CD4-positive, alpha-beta memory T cell (primary cell): ENCODE measurements at regions not wholly inside any gene's neighbourhood (a gene's known extent, or its start where the extent isn't known, plus 50 kb on each side); places are given as distances from the start of the nearest gene placed in this dataset.
"Not testable (repeated sequence)": the region's sequence is repeated elsewhere in the genome, so short reads cannot be mapped to it uniquely, and the experiment has no call there.

Experiments used
- CTCF ChIA-PET: fragments of 350-600 bp; sonication (Branson Sonifier 250); formaldehyde crosslinking; loops from one replicate; lab custom pipeline; 2021; ENCODE audit warnings: inconsistent platforms; ENCODE audit not compliant: partially characterized antibody; lab: Charles Lee
- POLR2A ChIA-PET: fragments of 350-600 bp; sonication (Branson Sonifier 250); formaldehyde crosslinking; loops from one replicate; lab custom pipeline; 2021; ENCODE audit not compliant: partially characterized antibody; lab: Charles Lee
- DNase-seq, 5 donors: peaks; one replicate each; pipeline versions ENCODE4 v3.0.0 to v3.0.0-alpha.2; 2020 to 2022; ENCODE audit warnings: mixed read lengths in 1 of 5
- H3K27ac ChIP-seq: one replicate; pipeline ENCODE4 v1.7.0; 2013; ENCODE audit warnings: low read depth, low read length
- H3K27me3 ChIP-seq: 2 replicates; pipeline ENCODE4 v1.7.0; 2013; ENCODE audit warnings: mild to moderate bottlenecking, low read length, moderate library complexity; ENCODE audit not compliant: insufficient read depth
- H3K36me3 ChIP-seq: 2 replicates; pipeline ENCODE4 v1.7.0; 2013; ENCODE audit warnings: mild to moderate bottlenecking, low read length, moderate library complexity; ENCODE audit not compliant: insufficient read depth
- H3K4me1 ChIP-seq: 2 replicates; pipeline ENCODE4 v1.7.0; 2013; ENCODE audit warnings: mild to moderate bottlenecking, low read length, moderate library complexity; ENCODE audit not compliant: insufficient read depth
- H3K4me3 ChIP-seq, 2 donors: one replicate each; pipeline ENCODE4 v1.7.0; 2013; ENCODE audit warnings: low read length in 2 of 2, mild to moderate bottlenecking in 1 of 2
- H3K9me3 ChIP-seq, 2 donors: one replicate each; pipeline ENCODE4 v1.7.0; 2013; ENCODE audit warnings: low read length in 2 of 2, control low read depth in 1 of 2; ENCODE audit not compliant: control insufficient read depth in 1 of 2
- H3K27ac Mint-ChIP-seq, 7 donors: one replicate each; pipeline ENCODE4 v1.8.0; 2020 to 2021; ENCODE audit warnings: mixed read lengths in 7 of 7, mild to moderate bottlenecking in 6 of 7, inconsistent platforms in 3 of 7, moderate library complexity in 3 of 7
- H3K27me3 Mint-ChIP-seq, 2 donors: one replicate each; pipeline ENCODE4 v1.8.0; 2020 to 2021; ENCODE audit warnings: mixed read lengths in 2 of 2
- H3K36me3 Mint-ChIP-seq, 2 donors: one replicate each; pipeline ENCODE4 v1.8.0; 2020 to 2021; ENCODE audit warnings: mixed read lengths in 2 of 2, inconsistent platforms in 1 of 2, mild to moderate bottlenecking in 1 of 2
- H3K4me1 Mint-ChIP-seq, 4 donors: one replicate each; pipeline ENCODE4 v1.8.0; 2020 to 2021; ENCODE audit warnings: mixed read lengths in 4 of 4, mild to moderate bottlenecking in 1 of 4
- H3K4me3 Mint-ChIP-seq, 8 donors: one replicate each; pipeline ENCODE4 v1.8.0; 2020 to 2021; ENCODE audit warnings: mixed read lengths in 8 of 8, mild to moderate bottlenecking in 7 of 8, moderate library complexity in 6 of 8, inconsistent platforms in 3 of 8
- H3K9me3 Mint-ChIP-seq, 8 donors: one replicate each; pipeline ENCODE4 v1.8.0; 2020 to 2021; ENCODE audit warnings: mixed read lengths in 8 of 8, mild to moderate bottlenecking in 5 of 8, inconsistent platforms in 3 of 8, moderate library complexity in 1 of 8
- intact Hi-C: fragments of 100-400 bp; cut with micrococcal nuclease; formaldehyde crosslinking; loops from one replicate; pipeline ENCODE4 v1.15.1; 2023

DNA sequence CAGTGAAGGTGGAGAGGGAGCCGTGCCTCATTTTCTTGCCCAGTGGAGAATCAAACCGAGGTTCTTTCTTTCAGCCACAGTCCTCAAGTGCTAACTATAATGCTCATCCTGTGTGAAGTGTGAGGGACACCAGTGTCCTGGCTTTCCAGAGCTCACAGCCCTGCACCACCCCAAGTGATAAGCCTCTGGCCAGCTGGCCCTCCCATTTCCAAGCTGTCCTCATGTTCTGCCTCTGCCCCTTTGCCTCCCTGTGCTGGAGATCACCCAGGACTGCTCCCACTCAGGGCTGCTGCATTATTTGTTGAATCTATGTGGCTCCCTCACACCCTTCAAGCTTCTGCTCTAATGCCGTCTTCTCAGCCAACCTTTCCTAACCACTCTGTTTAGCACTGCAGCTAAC lies 224.5 kb upstream of the TUT7 start:
- POLR2A ChIA-PET, result no interaction called here
- H3K4me1 ChIP-seq, result no peaks in the 10 kb centered on the region

DNA sequence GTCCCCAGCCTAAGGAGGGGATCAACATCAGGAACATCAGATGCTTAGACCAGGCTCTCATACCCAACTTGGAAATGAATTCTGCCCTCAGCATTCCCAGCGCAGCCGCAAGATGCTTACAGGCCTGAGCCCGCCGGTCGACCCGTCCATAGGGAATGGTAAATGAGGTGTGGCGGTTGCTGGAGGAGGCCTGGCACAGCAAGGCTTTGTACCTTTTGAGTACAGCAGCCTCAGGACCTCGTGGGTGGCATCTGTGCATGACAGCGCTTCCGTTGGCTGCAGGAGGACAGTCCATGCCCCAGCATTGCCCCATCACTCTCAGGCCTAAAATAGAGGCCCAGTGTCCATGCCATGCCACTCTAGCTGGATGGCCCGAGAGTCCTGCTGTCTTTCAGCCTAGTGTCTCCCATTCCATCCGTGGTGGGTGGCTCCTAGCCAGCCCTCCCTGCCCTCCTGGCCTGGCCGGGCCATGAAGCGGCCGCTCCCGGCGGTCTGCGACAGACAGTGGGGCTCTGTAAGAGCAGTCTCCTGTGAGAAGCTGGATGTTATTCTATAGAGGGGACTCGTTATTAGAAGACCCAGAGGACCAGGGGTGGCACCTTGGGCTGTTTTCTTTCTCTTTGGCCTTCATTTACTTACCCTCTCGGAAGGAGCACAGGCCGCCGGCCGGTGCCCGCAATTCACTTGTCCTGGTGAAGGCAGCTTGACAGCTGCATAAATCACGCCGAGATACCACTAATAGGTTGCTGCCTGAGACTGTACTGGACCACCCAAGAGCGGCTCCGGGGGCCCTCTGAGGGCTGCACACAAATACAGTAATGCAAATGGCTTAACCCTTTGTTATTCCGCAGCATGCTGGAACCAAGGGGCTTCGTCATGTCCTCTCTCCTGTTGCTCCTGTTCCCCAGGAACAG lies 223.5 kb upstream of the TUT7 start:
- ChIA-PET POLR2A (no interaction called here), CTCF (no interaction called here)
- Mint-ChIP-seq H3K4me3 (no peak overlapping the region), H3K36me3 (no peaks in the 10 kb centered on the region), H3K4me1 (no peaks in the 10 kb centered on the region), H3K27ac (no peak overlapping the region), H3K9me3 (peaks cover 0 to 5% (median 0%) of the 10 kb centered on the region in 8 donors), H3K27me3 (peaks cover 1 to 6% of the 10 kb centered on the region in 2 donors)
- DNase-seq, result no peak
- no peaks in the 10 kb centered on the region for H3K27me3 ChIP-seq
- H3K27ac ChIP-seq, result no peak overlapping the region
- H3K9me3 ChIP-seq, result no peaks in the 10 kb centered on the region
- H3K4me3 ChIP-seq, result no peak overlapping the region
- intact Hi-C loops, result no loop called here
- H3K4me1 ChIP-seq, result no peaks in the 10 kb centered on the region
- H3K36me3 ChIP-seq, result no peaks in the 10 kb centered on the region

More for the DNA sequence above, 224.5 kb upstream of the TUT7 start:
- no peak overlapping the region for H3K27ac Mint-ChIP-seq
- H3K27me3 ChIP-seq, result no peaks in the 10 kb centered on the region
- no peak overlapping the region for H3K4me3 ChIP-seq
- CTCF ChIA-PET, result no interaction called here
- H3K36me3 ChIP-seq, result no peaks in the 10 kb centered on the region
- H3K27me3 Mint-ChIP-seq, result peaks cover 2 to 4% of the 10 kb centered on the region in 2 donors
- H3K4me3 Mint-ChIP-seq, result peak overlapping the region in 1 of 8 donors; percentile 2
- peaks cover 0 to 7% (median 0%) of the 10 kb centered on the region in 8 donors for H3K9me3 Mint-ChIP-seq
- no peak for DNase-seq
- no peak overlapping the region for H3K27ac ChIP-seq
- no peaks in the 10 kb centered on the region for H3K9me3 ChIP-seq
- no peaks in the 10 kb centered on the region for H3K4me1 Mint-ChIP-seq
- H3K36me3 Mint-ChIP-seq, result no peaks in the 10 kb centered on the region
- intact Hi-C loops, result no loop called here

DNA sequence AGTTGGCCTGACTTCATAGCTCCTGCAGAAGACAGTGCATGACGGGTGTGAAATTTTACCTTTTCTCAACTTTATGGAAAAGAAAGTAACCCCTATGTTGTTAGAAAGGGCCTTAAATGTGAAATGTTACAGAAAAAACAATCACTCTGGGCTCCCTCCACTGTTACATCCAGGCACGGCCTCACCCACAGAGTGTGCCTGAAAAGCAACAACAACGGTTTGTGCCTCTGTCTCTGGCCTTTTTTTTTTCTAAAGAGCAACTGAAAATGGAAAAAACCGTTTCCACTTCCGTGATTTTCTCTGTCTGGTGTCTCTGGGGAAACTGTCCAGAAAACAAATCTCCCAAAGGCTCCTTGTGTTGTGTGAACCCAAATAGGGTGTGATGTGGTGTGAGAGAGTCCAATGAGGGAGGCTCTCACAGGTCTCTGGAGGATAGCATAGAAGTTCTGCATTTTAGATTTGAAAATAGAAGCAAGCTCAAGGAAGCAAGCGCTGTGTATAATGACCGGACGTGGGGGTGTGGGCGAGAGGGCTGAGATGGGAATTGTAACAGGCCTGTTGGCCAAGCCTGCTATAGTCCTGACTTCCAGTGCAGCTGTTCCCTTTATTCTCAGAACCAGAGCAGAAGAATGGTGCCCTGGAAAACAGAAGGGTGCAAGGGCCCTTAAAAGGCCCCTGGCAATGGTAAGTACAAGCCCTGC lies 221.8 kb upstream of the TUT7 start:
- Histone ChIP-seq H3K4me1 (no peaks in the 10 kb centered on the region), H3K27ac (no peak overlapping the region), H3K36me3 (no peaks in the 10 kb centered on the region), H3K4me3 (no peak overlapping the region), H3K9me3 (no peaks in the 10 kb centered on the region), H3K27me3 (no peaks in the 10 kb centered on the region)
- intact Hi-C loops, result no loop called here
- no peak for DNase-seq
- H3K4me3 Mint-ChIP-seq, result peak overlapping the region in 1 of 8 donors; percentile 36
- peaks cover 0 to 5% (median 0%) of the 10 kb centered on the region in 8 donors for H3K9me3 Mint-ChIP-seq
- peaks cover 0 to 3% of the 10 kb centered on the region in 2 donors for H3K27me3 Mint-ChIP-seq
- H3K36me3 Mint-ChIP-seq, result no peaks in the 10 kb centered on the region
- H3K27ac Mint-ChIP-seq, result no peak overlapping the region
- POLR2A ChIA-PET, result no interaction called here
- H3K4me1 Mint-ChIP-seq, result no peaks in the 10 kb centered on the region
- CTCF ChIA-PET, result no interaction called here

DNA sequence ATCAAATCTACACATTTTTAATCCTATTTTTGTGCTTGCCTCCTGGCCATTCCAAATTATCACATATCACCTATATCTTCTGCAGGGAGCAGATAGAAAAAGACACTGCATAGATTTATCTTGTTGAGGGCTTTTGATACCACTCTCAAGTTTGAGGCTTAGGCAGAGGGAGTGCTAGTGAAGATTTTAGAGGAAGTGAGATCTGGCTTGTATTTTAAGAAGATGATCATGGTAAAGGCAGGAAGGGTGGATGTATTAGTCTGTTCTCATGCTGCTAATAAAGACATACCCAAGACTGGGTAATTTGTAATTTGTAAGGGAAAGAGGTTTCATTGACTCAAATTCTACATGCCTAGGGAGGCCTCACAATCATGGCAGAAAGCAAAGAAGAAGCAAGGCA lies 220.9 kb upstream of the TUT7 start:
- Histone ChIP-seq H3K4me3 (no peak overlapping the region), H3K9me3 (no peaks in the 10 kb centered on the region), H3K36me3 (no peaks in the 10 kb centered on the region), H3K27me3 (no peaks in the 10 kb centered on the region), H3K27ac (no peak overlapping the region), H3K4me1 (no peaks in the 10 kb centered on the region)
- H3K4me1 Mint-ChIP-seq, result no peaks in the 10 kb centered on the region
- peaks cover 0 to 5% (median 0%) of the 10 kb centered on the region in 8 donors for H3K9me3 Mint-ChIP-seq
- no peak overlapping the region for H3K27ac Mint-ChIP-seq
- no peak for DNase-seq
- POLR2A ChIA-PET, result no interaction called here
- no peak overlapping the region for H3K4me3 Mint-ChIP-seq
- H3K27me3 Mint-ChIP-seq, result peaks cover 0 to 3% of the 10 kb centered on the region in 2 donors
- no peaks in the 10 kb centered on the region for H3K36me3 Mint-ChIP-seq
- intact Hi-C loops, result no loop called here
- CTCF ChIA-PET, result no interaction called here

DNA sequence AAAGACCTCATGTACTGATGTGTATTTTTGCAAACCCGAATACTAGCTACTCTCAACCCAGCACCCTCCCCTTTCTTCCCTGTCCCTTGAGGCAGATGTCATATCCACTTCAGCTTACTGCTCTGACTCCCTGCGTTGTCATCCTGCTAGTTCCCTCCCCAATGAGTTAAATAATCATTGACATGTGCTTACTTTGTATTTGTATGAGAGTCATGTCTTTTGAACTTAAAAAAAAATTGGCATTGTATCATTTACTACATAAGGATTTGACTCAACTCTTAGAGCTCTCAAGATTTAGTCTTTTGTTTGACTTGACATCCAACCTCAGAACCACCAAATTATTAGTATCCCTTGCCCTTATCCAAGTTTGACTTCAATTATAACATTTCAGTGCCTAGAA lies 219.7 kb upstream of the TUT7 start:
- H3K27me3 ChIP-seq, result no peaks in the 10 kb centered on the region
- peaks cover 0 to 8% (median 0%) of the 10 kb centered on the region in 8 donors for H3K9me3 Mint-ChIP-seq
- H3K27ac Mint-ChIP-seq, result no peak overlapping the region
- no peak overlapping the region for H3K27ac ChIP-seq
- DNase-seq, result no peak
- CTCF ChIA-PET, result interaction anchor here (0.8 kb wide), 1 partner anchor 10 kb away, joined by 3 read pairs; no protein-coding TSS in a partner anchor
- peaks cover 0 to 2% of the 10 kb centered on the region in 2 donors for H3K27me3 Mint-ChIP-seq
- no peaks in the 10 kb centered on the region for H3K4me1 Mint-ChIP-seq
- no peaks in the 10 kb centered on the region for H3K9me3 ChIP-seq
- no peaks in the 10 kb centered on the region for H3K4me1 ChIP-seq
- H3K4me3 Mint-ChIP-seq, result no peak overlapping the region
- no peaks in the 10 kb centered on the region for H3K36me3 ChIP-seq
- POLR2A ChIA-PET, result no interaction called here
- H3K36me3 Mint-ChIP-seq, result no peaks in the 10 kb centered on the region
- no peak overlapping the region for H3K4me3 ChIP-seq
- intact Hi-C loops, result no loop called here

DNA sequence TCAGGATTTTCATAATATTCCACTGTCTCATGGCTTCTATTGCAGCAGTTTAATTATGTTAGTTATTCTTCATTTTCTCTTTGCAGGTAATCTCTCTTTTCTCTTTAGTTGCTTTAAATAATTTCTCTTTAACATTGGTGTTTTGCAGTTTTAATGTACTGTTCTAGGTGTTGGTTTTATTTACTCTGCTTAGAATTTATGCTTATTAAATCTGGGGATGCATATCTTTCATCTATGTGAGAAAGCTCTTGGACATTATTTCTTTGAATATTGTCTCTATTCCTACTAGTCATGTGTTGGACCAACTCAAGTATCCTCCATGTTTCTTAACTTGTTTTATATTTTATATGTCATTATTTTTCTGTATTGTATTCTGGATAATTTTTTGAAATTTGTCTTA lies 218.7 kb upstream of the TUT7 start:
- intact Hi-C loops, result no loop called here
- Histone ChIP-seq H3K9me3 (no peaks in the 10 kb centered on the region), H3K27ac (no peak overlapping the region), H3K4me3 (no peak overlapping the region), H3K4me1 (no peaks in the 10 kb centered on the region), H3K27me3 (no peaks in the 10 kb centered on the region), H3K36me3 (no peaks in the 10 kb centered on the region)
- H3K4me1 Mint-ChIP-seq, result no peaks in the 10 kb centered on the region
- H3K27ac Mint-ChIP-seq, result no peak overlapping the region
- POLR2A ChIA-PET, result no interaction called here
- CTCF ChIA-PET, result no interaction called here
- no peaks in the 10 kb centered on the region for H3K36me3 Mint-ChIP-seq
- H3K9me3 Mint-ChIP-seq, result peaks cover 0 to 11% (median 3%) of the 10 kb centered on the region in 8 donors
- no peak for DNase-seq
- no peak overlapping the region for H3K4me3 Mint-ChIP-seq
- peaks cover 1 to 4% of the 10 kb centered on the region in 2 donors for H3K27me3 Mint-ChIP-seq

- H3K36me3 Mint-ChIP-seq, DNase-seq, H3K27ac Mint-ChIP-seq, H3K27ac ChIP-seq, H3K4me3 Mint-ChIP-seq, intact Hi-C loops, H3K27me3 ChIP-seq, POLR2A ChIA-PET, H3K4me1 Mint-ChIP-seq, CTCF ChIA-PET, H3K9me3 ChIP-seq, H3K4me1 ChIP-seq, H3K4me3 ChIP-seq, H3K36me3 ChIP-seq, H3K27me3 Mint-ChIP-seq: not testable (repeated sequence)
- H3K9me3 Mint-ChIP-seq, result peaks cover 0 to 12% (median 7%) of the 10 kb centered on the region in 8 donors
Measured at GRCh38 chr9:86565603-86566002, 211.4 kb upstream of the TUT7 start.
